ENCODE measurements at regions not wholly inside any gene's neighbourhood (a gene's known extent, or its start where the extent isn't known, plus 50 kb on each side); places are given as distances from the start of the nearest gene placed in this dataset.

DNA sequence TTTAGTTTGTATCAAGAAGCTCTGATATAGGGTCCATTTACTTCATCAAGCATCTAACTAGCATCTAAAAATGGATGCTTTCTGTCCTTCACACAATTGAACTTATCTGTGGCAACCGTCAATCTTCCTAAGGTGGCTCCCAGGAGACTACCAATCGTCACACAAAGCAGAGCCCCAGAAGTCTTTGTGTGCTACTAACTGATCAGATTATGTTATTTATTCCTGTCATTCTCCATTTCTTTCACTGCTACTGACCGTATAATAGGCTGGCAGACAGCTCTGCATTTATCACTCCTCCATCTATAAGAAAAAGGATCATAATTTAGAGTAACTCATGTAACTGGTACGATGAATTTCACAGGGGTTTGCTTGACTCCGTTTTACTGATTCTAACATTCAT, 585.0 kb upstream of the NXPH2 start:
- DNase-seq (no peak), ATAC-seq (ENCODE audit: low FRiP score in 2 of 2) (no peak)
- Histone ChIP-seq H3K9me3 (no peaks in the 10 kb centered on the region), H3K27ac (no peak overlapping the region), H3K4me1 (no peaks in the 10 kb centered on the region), H3K27me3 (no peaks in the 10 kb centered on the region), H3K36me3 (no peaks in the 10 kb centered on the region), H3K4me3 (no peak overlapping the region)
- WGBS, 2 donors = 79 to 80% methylated on average over 5 of the region's 5 CpGs
- TF ChIP-seq POLR2AphosphoS5 (IDR thresholded peaks at IDR 0.05) = no peak
- TF ChIP-seq POLR2A (IDR thresholded peaks at IDR 0.05) = no peak
- TF ChIP-seq, protein P1, sequence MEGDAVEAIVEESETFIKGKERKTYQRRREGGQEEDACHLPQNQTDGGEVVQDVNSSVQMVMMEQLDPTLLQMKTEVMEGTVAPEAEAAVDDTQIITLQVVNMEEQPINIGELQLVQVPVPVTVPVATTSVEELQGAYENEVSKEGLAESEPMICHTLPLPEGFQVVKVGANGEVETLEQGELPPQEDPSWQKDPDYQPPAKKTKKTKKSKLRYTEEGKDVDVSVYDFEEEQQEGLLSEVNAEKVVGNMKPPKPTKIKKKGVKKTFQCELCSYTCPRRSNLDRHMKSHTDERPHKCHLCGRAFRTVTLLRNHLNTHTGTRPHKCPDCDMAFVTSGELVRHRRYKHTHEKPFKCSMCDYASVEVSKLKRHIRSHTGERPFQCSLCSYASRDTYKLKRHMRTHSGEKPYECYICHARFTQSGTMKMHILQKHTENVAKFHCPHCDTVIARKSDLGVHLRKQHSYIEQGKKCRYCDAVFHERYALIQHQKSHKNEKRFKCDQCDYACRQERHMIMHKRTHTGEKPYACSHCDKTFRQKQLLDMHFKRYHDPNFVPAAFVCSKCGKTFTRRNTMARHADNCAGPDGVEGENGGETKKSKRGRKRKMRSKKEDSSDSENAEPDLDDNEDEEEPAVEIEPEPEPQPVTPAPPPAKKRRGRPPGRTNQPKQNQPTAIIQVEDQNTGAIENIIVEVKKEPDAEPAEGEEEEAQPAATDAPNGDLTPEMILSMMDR (IDR thresholded peaks at IDR 0.05) = no peak
- no peak for TF ChIP-seq EP300 (IDR thresholded peaks at IDR 0.05)

DNA sequence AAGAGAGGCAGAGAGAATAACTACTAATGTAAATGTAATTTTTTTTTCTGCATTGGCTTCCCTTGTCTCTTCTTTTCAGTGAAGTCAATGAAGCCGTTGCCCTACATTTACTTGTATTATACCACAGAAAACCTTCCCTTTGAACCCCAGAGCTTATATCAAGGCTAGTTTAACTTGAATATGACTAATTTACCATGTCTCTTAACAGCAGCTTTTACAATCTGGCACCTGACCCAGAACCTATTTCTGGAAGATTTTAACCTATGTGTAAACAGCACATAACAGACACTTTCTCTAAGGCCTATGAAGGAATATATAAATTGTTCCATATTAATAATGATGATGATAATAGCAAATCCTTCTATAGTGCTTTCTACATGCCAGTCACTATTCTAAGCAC, 580.5 kb upstream of the NXPH2 start:
- WGBS, 2 donors = 63 to 77% methylated on average over 1 of the region's 1 CpG
- no peak for ATAC-seq (ENCODE audit: low FRiP score in 2 of 2)
- H3K27ac ChIP-seq = no peak overlapping the region

DNA sequence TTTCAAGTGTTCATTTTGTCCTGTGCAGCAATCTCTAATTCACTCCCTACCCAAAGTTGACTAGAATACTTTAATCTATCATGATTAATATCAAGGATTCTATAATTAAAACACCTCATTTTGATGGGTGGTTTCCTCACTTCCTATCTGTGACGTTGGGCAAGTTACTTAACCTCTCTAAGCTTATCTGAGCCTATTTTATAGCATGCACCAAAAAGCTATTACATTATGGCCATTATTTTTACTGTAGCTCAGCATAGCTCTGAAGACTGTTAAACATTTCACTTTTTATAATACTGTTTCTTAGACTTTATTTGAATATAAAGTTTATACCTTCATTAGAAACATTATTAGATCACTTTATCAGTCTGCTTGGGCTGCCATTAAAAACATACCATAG, 579.6 kb upstream of the NXPH2 start:
- no peaks in the 10 kb centered on the region for H3K4me1 ChIP-seq
- H3K9me3 ChIP-seq = no peaks in the 10 kb centered on the region
- H3K4me3 ChIP-seq = no peak overlapping the region
- WGBS, 2 donors = 15 to 21% methylated on average over 1 of the region's 1 CpG
- ATAC-seq (ENCODE audit: low FRiP score in 2 of 2) = no peak
- no peaks in the 10 kb centered on the region for H3K27me3 ChIP-seq
- DNase-seq = no peak
- no peaks in the 10 kb centered on the region for H3K36me3 ChIP-seq
- no peak overlapping the region for H3K27ac ChIP-seq
- TF ChIP-seq POLR2AphosphoS5 (IDR thresholded peaks at IDR 0.05) (no peak), POLR2A (IDR thresholded peaks at IDR 0.05) (no peak), EP300 (IDR thresholded peaks at IDR 0.05) (no peak)

More for the DNA sequence above, 580.5 kb upstream of the NXPH2 start:
- Histone ChIP-seq H3K27me3 (no peaks in the 10 kb centered on the region), H3K9me3 (no peaks in the 10 kb centered on the region), H3K4me3 (no peak overlapping the region), H3K4me1 (no peaks in the 10 kb centered on the region), H3K36me3 (no peaks in the 10 kb centered on the region)
- TF ChIP-seq POLR2AphosphoS5 (IDR thresholded peaks at IDR 0.05) (no peak), POLR2A (IDR thresholded peaks at IDR 0.05) (no peak), EP300 (IDR thresholded peaks at IDR 0.05) (no peak)
- TF ChIP-seq, protein P1 (IDR thresholded peaks at IDR 0.05) = no peak
- no peak for DNase-seq

DNA sequence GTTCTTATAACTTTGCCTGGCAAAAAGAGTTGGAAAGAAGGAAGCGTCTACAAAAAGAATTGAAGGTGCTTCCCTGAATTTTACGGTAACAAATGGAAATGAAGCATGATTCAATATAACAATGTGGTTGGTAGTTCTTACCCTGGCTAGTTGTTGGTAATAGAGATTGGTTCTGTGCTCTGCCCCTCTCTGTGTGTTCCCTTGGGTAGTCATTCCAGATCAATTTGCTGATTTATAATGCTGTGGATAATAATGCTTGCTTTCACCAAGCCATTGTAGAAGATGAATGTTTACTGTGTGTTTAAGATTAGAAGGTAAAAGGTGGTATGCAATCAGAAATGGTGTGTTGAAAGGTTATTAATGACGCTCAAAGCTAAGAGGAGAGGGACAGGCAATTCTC, 577.8 kb upstream of the NXPH2 start:
- no peak overlapping the region for H3K27ac ChIP-seq
- WGBS, 2 donors = 86 to 91% methylated on average over 3 of the region's 3 CpGs
- ATAC-seq (ENCODE audit: low FRiP score in 2 of 2) (no peak), DNase-seq (no peak)
- TF ChIP-seq, protein P1 (IDR thresholded peaks at IDR 0.05) = no peak
- no peak for TF ChIP-seq EP300 (IDR thresholded peaks at IDR 0.05)
- no peak for TF ChIP-seq POLR2A (IDR thresholded peaks at IDR 0.05)
- TF ChIP-seq POLR2AphosphoS5 (IDR thresholded peaks at IDR 0.05) = no peak
- H3K4me3 ChIP-seq = no peak overlapping the region
- H3K9me3 ChIP-seq = peaks cover 0 to 7% (median 2%) of the 10 kb centered on the region in 4 donors
- no peaks in the 10 kb centered on the region for H3K27me3 ChIP-seq
- H3K4me1 ChIP-seq = no peaks in the 10 kb centered on the region
- no peaks in the 10 kb centered on the region for H3K36me3 ChIP-seq

DNA sequence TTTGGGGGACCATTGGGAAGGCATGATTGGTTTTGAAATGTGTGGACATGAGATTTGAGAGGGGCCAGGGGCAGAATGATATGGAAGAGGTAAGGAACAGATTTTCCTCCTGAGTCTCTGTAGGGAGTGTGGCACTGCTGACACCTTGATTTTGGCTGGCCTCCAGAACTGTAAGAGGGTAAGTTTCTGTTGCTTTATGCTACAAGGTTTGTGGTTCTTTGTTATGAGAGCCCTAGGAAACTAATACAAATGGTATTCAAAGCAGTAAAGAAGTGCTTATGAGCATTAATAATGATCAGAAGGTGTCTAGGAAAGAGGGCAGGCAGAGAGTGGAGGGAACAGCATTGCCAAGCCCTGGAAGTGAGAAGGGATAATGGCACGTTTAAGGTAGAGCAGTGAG, 574.3 kb upstream of the NXPH2 start:
- WGBS, 2 donors = 78 to 86% methylated on average over 1 of the region's 1 CpG
- no peaks in the 10 kb centered on the region for H3K27me3 ChIP-seq
- TF ChIP-seq EP300 (IDR thresholded peaks at IDR 0.05) = no peak
- TF ChIP-seq POLR2A (IDR thresholded peaks at IDR 0.05) = no peak
- TF ChIP-seq, protein P1 (IDR thresholded peaks at IDR 0.05) = no peak
- no peak for TF ChIP-seq POLR2AphosphoS5 (IDR thresholded peaks at IDR 0.05)
- no peak overlapping the region for H3K27ac ChIP-seq
- no peaks in the 10 kb centered on the region for H3K4me1 ChIP-seq
- H3K36me3 ChIP-seq = no peaks in the 10 kb centered on the region
- peaks cover 0 to 7% (median 2%) of the 10 kb centered on the region in 4 donors for H3K9me3 ChIP-seq
- H3K4me3 ChIP-seq = no peak overlapping the region
- no peak for ATAC-seq (ENCODE audit: low FRiP score in 2 of 2)
- no peak for DNase-seq

Data from upper lobe of left lung (tissue), 6 donors.